ENCODE measurements at regions not wholly inside any gene's neighbourhood (a gene's known extent, or its start where the extent isn't known, plus 50 kb on each side); places are given as distances from the start of the nearest gene placed in this dataset.

- TF ChIP-seq CTCF (IDR thresholded peaks at IDR 0.05) (no peak), POLR2A (IDR thresholded peaks at IDR 0.05) (no peak)
Measured at GRCh38 chr5:42235241-42235640, 188.0 kb upstream of the GHR start.
